Hematopoietic multipotent progenitor cell treated with erythropoietin and hydrocortisone succinate and interleukin-3 and kit ligand, for 15 days (in vitro differentiated cells): ENCODE measurements at regions not wholly inside any gene's neighbourhood (a gene's known extent, or its start where the extent isn't known, plus 50 kb on each side); places are given as distances from the start of the nearest gene placed in this dataset.

Source experiments
- DNase-seq: peaks from one replicate; pipeline ENCODE4 v3.0.0-alpha.2; 2015; ENCODE audit warnings: low spot score

DNA sequence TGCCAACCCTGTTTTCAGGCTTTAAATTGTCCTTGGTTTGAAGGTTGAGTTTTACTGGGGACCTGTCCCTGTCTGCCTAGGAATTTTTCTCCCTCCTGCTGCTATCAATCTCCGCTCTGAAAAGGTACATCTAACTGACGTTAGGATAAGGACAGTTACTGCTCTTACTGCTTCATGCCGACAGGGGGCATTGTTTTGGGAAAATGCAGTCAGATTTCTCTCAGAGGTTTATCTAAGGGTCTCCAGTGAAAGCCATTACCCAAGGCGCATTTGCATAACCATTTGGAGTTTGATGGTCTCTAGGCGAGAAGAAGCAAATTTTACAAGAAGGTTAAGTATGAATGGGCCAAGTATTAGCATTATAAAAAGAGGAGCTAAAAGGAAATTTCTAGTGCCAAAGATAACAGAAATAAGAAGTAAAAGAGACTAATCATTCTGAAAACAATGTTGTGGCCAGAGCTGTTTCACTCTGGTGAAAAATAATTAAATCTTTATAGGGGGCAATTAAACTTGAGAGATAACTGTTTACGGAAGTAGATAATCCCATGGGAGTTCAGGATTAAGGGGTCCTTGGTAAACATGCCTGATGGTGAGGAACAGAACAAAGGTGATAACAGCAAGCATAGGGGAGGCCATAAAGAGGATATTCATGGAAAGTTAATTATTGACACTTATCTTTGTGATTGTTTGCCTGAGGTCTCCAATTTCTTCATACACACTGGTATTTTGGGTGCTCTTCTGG lies 605.0 kb downstream of the MTRR start:
- no peak for DNase-seq

- DNase-seq: no peak
These were observed 605.6 kb downstream of the MTRR start for GRCh38 chr5:8474569-8474930.

GRCh38 chr5:8478326-8478725 lies 609.4 kb downstream of the MTRR start:
- DNase-seq: no peak

GRCh38 chr5:8481007-8481406 lies 612.1 kb downstream of the MTRR start:
- DNase-seq: no peak

DNA sequence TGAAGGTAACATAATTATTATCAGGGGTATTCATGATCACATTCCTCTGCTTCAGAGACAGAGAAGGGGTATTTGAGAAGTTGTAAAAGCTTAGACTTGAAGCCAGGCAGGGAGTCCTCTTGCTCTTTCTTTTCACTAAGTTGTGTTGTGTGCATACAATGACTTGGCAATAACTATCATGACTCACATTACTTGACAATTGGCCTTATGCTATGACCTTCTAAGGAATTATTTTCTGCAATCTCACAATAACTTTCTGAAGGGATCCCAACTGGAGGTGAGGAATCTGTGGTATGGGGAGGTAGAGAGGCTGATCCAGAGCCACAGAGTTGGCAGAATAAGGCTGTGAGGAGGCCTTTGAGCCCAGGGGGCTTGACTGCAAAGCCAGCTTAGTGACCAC lies 622.3 kb downstream of the MTRR start:
- DNase-seq: no peak

- no peak for DNase-seq
These were observed 624.2 kb downstream of the MTRR start for GRCh38 chr5:8493176-8493575.

- DNase-seq: no peak
These were observed 631.5 kb downstream of the MTRR start for GRCh38 chr5:8500426-8500825.

GRCh38 chr5:8505196-8505595 lies 636.2 kb downstream of the MTRR start:
- no peak for DNase-seq

- no peak for DNase-seq
These were observed 639.3 kb downstream of the MTRR start for GRCh38 chr5:8508231-8508630.

- no peak for DNase-seq
These were observed 647.4 kb downstream of the MTRR start for GRCh38 chr5:8516356-8516755.

GRCh38 chr5:8517456-8517855 lies 648.5 kb downstream of the MTRR start:
- DNase-seq: no peak

GRCh38 chr5:8520917-8521316 lies 652.0 kb downstream of the MTRR start:
- DNase-seq: no peak

DNA sequence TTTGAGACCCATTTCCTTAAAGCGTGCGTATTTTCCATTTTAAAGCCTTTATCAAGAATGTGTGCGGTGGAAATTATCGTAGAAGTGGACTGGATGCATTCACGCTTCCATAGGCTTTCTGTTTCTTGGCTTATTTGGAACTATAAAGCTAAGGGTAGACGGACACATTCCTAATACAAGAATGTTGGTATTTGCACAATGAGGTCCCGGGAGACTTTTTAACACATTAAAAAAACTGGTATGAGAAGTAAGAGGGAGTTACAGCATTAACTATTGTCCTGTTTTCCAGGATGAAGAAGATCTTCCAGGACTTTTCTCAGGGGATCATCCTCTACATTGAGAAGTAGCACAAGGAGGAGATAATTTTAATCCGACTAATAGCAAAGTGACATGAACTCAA lies 653.0 kb downstream of the MTRR start:
- DNase-seq: no peak

GRCh38 chr5:8522646-8523045 lies 653.7 kb downstream of the MTRR start:
- DNase-seq: no peak

DNA sequence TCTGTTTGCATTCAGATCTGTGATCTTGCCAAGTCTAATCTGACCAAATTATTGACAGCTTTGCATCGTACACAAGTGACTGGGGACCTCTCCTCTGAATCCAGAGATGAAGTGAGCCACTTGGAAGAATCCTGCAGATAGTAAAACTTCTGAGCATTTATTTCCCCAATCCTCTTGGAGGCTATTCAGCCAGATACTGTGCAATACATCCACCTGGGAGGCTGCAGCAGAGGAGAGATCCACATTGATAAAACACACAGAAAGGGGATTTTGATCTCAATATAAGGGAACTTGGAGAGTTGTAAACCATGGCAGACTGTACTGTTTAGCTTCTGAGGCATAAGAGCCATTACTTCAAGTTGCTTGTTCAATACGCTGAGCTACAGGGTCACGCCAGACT lies 654.6 kb downstream of the MTRR start:
- DNase-seq: no peak

GRCh38 chr5:8525819-8526218 lies 656.9 kb downstream of the MTRR start:
- DNase-seq: no peak

GRCh38 chr5:8528106-8528505 lies 659.2 kb downstream of the MTRR start:
- DNase-seq: no peak

GRCh38 chr5:8538821-8539220 lies 669.9 kb downstream of the MTRR start:
- no peak for DNase-seq

- no peak for DNase-seq
These were observed 671.4 kb downstream of the MTRR start for GRCh38 chr5:8540317-8540716.

- DNase-seq: no peak
These were observed 682.0 kb downstream of the MTRR start for GRCh38 chr5:8550921-8551320.

DNA sequence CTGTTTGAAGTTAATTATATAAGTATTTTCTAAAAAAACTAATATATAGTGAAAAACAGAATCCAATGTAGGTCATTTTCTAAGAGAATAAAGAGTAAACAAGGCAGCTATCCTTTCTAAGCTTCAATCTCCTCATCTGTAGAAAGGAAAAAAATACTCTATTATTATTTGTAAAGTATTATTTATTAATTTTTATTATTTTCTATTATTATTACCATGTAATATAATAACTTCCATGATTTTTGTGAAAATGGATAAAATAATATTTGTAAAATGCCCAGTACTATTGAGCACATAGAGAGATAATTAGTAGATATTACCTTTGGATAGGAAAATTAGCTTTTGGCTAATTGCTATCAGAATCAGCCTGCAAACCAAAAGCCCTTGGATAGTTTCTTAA lies 684.4 kb downstream of the MTRR start:
- no peak for DNase-seq

- DNase-seq: no peak
These were observed 688.8 kb downstream of the MTRR start for GRCh38 chr5:8557728-8558127.

GRCh38 chr5:8560776-8561175 lies 691.8 kb downstream of the MTRR start:
- no peak for DNase-seq

- no peak for DNase-seq
These were observed 692.4 kb downstream of the MTRR start for GRCh38 chr5:8561224-8561840.
